ENCODE measurements at regions not wholly inside any gene's neighbourhood (a gene's known extent, or its start where the extent isn't known, plus 50 kb on each side); places are given as distances from the start of the nearest gene placed in this dataset.

GRCh38 chr10:29102636-29103035, 186.2 kb upstream of the LYZL1 start:
- TF ChIP-seq CTCF (IDR thresholded peaks at IDR 0.05; ENCODE audit: insufficient read depth, low read depth, low read length) (no peak), EZH2 (IDR thresholded peaks at IDR 0.05; ENCODE audit: insufficient read depth, low read length) (no peak)
